ENCODE measurements at regions not wholly inside any gene's neighbourhood (a gene's known extent, or its start where the extent isn't known, plus 50 kb on each side); places are given as distances from the start of the nearest gene placed in this dataset.

DNA sequence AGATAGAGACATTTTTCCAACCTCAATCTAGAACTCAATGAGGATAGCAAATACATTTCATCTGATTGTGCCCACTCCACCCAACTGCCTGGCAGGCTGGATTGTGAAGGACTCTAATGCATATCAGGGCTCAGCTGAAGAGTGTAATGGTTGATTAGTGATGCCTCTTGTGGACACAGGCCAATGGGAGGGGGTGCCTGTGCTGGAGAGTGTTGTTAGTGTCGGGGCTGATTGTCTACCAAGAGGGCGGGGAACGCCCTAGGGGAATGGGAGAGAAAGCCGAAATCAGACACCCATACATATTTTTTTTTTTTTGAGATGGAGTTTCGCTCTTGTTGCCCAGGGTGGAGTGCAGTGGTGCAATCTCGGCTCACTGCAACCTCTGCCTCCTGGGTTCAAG is 103.7 kb upstream of the SALL4 start:
- TF ChIP-seq, protein P1, sequence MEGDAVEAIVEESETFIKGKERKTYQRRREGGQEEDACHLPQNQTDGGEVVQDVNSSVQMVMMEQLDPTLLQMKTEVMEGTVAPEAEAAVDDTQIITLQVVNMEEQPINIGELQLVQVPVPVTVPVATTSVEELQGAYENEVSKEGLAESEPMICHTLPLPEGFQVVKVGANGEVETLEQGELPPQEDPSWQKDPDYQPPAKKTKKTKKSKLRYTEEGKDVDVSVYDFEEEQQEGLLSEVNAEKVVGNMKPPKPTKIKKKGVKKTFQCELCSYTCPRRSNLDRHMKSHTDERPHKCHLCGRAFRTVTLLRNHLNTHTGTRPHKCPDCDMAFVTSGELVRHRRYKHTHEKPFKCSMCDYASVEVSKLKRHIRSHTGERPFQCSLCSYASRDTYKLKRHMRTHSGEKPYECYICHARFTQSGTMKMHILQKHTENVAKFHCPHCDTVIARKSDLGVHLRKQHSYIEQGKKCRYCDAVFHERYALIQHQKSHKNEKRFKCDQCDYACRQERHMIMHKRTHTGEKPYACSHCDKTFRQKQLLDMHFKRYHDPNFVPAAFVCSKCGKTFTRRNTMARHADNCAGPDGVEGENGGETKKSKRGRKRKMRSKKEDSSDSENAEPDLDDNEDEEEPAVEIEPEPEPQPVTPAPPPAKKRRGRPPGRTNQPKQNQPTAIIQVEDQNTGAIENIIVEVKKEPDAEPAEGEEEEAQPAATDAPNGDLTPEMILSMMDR (IDR thresholded peaks at IDR 0.05), result no peak
- TF ChIP-seq POLR2AphosphoS5 (IDR thresholded peaks at IDR 0.05; ENCODE audit: insufficient read depth in 1 of 2, low read depth in 1 of 2), result no peak
- TF ChIP-seq POLR2A (IDR thresholded peaks at IDR 0.05), result no peak
- H3K9me3 ChIP-seq, result no peaks in the 10 kb centered on the region
- peaks cover 7% of the 10 kb centered on the region for H3K4me1 ChIP-seq
- H3K27ac ChIP-seq, result no peak overlapping the region
- H3K27me3 ChIP-seq, result no peaks in the 10 kb centered on the region
- no peak for DNase-seq (ENCODE audit: extremely low spot score in 2 of 2)
- intact Hi-C loops (cut with DNase I), result no loop called here
- H3K36me3 ChIP-seq, result no peaks in the 10 kb centered on the region
- H3K4me3 ChIP-seq, result no peak overlapping the region

- Histone ChIP-seq H3K4me1 (no peaks in the 10 kb centered on the region), H3K4me3 (no peak overlapping the region), H3K9me3 (no peaks in the 10 kb centered on the region), H3K27ac (no peak overlapping the region), H3K27me3 (no peaks in the 10 kb centered on the region), H3K36me3 (no peaks in the 10 kb centered on the region)
- TF ChIP-seq POLR2A (IDR thresholded peaks at IDR 0.05), result no peak
- TF ChIP-seq POLR2AphosphoS5 (IDR thresholded peaks at IDR 0.05; ENCODE audit: insufficient read depth in 1 of 2, low read depth in 1 of 2), result no peak
- TF ChIP-seq, protein P1 (IDR thresholded peaks at IDR 0.05), result no peak
- intact Hi-C loops (cut with DNase I), result no loop called here
- no peak for DNase-seq (ENCODE audit: extremely low spot score in 2 of 2)
Observed at GRCh38 chr20:51902933-51903332, 100.6 kb upstream of the SALL4 start.

DNA sequence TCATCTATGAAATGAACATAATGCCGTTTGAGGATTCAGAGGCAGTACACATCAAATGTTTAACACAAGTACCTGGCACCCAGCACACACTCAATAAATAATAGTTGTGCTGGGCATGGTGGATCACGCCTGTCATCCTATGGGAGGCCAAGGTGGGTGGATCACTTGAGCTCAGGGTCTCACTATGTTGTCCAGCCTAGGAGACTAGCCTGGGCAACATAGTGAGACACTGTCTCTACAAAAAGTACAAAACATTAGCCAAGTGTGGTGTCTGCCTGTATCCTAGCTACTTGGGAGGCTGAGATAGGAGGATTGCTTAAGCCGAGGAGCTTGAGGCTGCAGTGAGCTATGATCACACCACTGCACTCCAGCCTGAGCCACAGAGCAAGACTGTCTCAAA is 98.1 kb upstream of the SALL4 start:
- intact Hi-C loops (cut with DNase I), result no loop called here
- no peak overlapping the region for H3K27ac ChIP-seq
- no peak for TF ChIP-seq POLR2A (IDR thresholded peaks at IDR 0.05)
- TF ChIP-seq, protein P1 (IDR thresholded peaks at IDR 0.05), result no peak
- no peak for TF ChIP-seq POLR2AphosphoS5 (IDR thresholded peaks at IDR 0.05; ENCODE audit: insufficient read depth in 1 of 2, low read depth in 1 of 2)
- H3K4me3 ChIP-seq, result no peak overlapping the region
- no peaks in the 10 kb centered on the region for H3K9me3 ChIP-seq
- H3K27me3 ChIP-seq, result no peaks in the 10 kb centered on the region
- H3K36me3 ChIP-seq, result no peaks in the 10 kb centered on the region
- H3K4me1 ChIP-seq, result no peaks in the 10 kb centered on the region
- no peak for DNase-seq (ENCODE audit: extremely low spot score in 2 of 2)

- Histone ChIP-seq H3K36me3 (no peaks in the 10 kb centered on the region), H3K27ac (no peak overlapping the region), H3K4me3 (no peak overlapping the region), H3K27me3 (no peaks in the 10 kb centered on the region), H3K4me1 (no peaks in the 10 kb centered on the region), H3K9me3 (no peaks in the 10 kb centered on the region)
- TF ChIP-seq POLR2AphosphoS5 (IDR thresholded peaks at IDR 0.05; ENCODE audit: insufficient read depth in 1 of 2, low read depth in 1 of 2), result no peak
- no peak for TF ChIP-seq POLR2A (IDR thresholded peaks at IDR 0.05)
- TF ChIP-seq, protein P1 (IDR thresholded peaks at IDR 0.05), result no peak
- DNase-seq (ENCODE audit: extremely low spot score in 2 of 2), result no peak
- intact Hi-C loops (cut with DNase I), result no loop called here
Observed at GRCh38 chr20:51899674-51900073, 97.4 kb upstream of the SALL4 start.

DNA sequence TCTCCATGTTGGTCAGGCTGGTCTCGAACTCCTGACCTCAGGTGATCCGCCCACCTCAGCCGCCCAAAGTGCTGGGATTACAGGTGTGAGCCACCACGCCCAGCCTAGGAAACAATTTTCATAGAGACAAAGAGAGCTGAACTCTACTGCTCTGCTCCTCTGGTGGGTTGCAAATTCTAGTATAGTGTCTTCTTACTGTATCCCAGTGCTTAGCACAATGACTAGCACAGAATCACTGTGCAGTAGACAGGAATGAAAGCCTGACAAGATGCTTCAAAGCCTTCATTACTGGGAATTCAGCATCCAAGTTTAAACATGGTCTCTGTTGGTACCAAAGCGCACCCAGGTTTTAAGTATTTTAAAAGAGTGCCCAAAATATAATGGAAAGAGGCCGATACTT is 96.5 kb upstream of the SALL4 start:
- intact Hi-C loops (cut with DNase I), result no loop called here
- Histone ChIP-seq H3K9me3 (no peaks in the 10 kb centered on the region), H3K4me3 (no peak overlapping the region), H3K36me3 (no peaks in the 10 kb centered on the region), H3K4me1 (no peaks in the 10 kb centered on the region), H3K27me3 (no peaks in the 10 kb centered on the region), H3K27ac (no peak overlapping the region)
- no peak for DNase-seq (ENCODE audit: extremely low spot score in 2 of 2)
- TF ChIP-seq POLR2AphosphoS5 (IDR thresholded peaks at IDR 0.05; ENCODE audit: insufficient read depth in 1 of 2, low read depth in 1 of 2), result no peak
- TF ChIP-seq, protein P1 (IDR thresholded peaks at IDR 0.05), result no peak
